ENCODE measurements at regions not wholly inside any gene's neighbourhood (a gene's known extent, or its start where the extent isn't known, plus 50 kb on each side); places are given as distances from the start of the nearest gene placed in this dataset.

DNA sequence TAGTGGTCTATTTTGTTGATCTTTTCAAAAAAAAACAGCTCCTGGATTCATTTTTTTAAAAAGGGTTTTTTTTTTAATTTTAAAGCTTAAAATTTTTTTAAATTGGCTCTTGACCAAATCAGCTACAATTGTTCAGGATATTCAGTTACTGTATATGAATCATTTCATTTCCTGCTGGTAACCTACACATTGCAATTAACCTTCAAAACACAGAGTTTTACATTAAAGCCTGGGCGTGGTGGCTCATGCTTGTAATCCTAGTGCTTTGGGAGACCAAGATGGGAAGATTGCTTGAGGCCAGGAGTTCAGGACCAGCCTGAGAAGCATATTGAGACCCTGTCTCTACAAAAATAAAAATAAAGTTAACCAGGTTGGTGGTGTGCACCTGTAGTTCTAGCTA is 163.4 kb downstream of the ALDH1A2 start:
- TF ChIP-seq, protein P1, sequence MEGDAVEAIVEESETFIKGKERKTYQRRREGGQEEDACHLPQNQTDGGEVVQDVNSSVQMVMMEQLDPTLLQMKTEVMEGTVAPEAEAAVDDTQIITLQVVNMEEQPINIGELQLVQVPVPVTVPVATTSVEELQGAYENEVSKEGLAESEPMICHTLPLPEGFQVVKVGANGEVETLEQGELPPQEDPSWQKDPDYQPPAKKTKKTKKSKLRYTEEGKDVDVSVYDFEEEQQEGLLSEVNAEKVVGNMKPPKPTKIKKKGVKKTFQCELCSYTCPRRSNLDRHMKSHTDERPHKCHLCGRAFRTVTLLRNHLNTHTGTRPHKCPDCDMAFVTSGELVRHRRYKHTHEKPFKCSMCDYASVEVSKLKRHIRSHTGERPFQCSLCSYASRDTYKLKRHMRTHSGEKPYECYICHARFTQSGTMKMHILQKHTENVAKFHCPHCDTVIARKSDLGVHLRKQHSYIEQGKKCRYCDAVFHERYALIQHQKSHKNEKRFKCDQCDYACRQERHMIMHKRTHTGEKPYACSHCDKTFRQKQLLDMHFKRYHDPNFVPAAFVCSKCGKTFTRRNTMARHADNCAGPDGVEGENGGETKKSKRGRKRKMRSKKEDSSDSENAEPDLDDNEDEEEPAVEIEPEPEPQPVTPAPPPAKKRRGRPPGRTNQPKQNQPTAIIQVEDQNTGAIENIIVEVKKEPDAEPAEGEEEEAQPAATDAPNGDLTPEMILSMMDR (IDR thresholded peaks at IDR 0.05; ENCODE audit: low read depth, low read length, missing input control) = no peak
- no peak for TF ChIP-seq SP1 (IDR thresholded peaks at IDR 0.05)

All from liver (tissue), 3 donors.